ENCODE measurements at regions not wholly inside any gene's neighbourhood (a gene's known extent, or its start where the extent isn't known, plus 50 kb on each side); places are given as distances from the start of the nearest gene placed in this dataset.
"Not testable (repeated sequence)": the region's sequence is repeated elsewhere in the genome, so short reads cannot be mapped to it uniquely, and the experiment has no call there.

GRCh38 chr4:111031001-111031579, 408.2 kb upstream of the PITX2 start:
- DNase-seq (ENCODE audit: low read depth, low spot score), result no peak

- no peak for DNase-seq (ENCODE audit: low read depth, low spot score)
Measured at GRCh38 chr4:111031596-111031995, 408.7 kb upstream of the PITX2 start.

DNA sequence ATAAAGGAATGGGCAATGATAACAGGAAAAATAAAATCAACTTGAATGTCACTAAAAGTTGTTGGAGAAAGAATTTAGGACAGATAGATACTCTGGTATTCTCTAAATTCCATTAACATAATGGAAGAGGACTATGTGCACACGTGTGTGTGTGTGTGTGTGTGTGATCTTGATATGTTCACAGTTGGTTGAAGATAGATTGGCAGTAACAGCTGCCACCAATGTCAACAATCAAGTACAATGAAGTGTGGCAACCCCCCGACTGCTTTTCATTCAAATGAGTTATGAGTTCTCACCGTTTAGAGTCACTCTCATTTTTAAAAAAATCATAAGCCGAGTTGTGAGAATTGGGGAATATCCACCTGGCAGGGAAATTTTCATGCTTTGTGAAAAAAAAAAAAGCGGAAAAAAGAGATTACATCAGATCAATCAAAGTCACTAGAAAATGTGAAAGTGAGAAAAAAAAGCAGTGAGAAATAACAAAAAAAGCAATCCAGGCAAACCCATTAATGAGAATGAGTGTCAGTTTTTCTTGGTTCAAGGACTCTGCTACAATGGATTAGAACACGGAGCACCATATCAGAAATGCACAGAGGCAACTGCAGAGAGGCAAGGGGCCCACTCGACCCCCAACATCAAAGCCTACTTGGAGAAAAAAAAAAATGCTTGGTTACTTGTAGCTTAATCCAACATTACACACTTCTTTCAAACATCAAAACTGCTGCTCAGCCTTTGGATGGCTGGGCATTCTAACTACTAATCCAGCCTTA, 414.9 kb upstream of the PITX2 start:
- no peak for DNase-seq (ENCODE audit: low read depth, low spot score)

DNA sequence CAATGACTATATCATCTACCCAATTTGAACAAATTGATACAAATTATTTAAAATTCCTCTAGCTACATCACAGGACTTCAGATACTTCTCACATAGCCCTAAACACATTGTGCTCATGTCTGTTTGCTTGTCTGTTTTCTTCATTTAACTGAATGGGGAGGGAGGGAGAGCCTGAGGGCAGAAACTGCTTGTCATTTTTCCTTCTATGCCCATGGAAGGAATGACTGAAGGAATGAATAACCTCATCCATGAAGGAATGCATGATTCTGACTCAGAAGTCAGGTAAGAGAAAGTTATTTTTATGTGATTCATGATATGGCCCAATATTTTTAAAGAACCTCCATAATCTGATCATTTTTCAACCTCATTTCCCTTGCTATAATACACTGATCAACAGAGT, 418.0 kb upstream of the PITX2 start:
- no peak for DNase-seq (ENCODE audit: low read depth, low spot score)

DNA sequence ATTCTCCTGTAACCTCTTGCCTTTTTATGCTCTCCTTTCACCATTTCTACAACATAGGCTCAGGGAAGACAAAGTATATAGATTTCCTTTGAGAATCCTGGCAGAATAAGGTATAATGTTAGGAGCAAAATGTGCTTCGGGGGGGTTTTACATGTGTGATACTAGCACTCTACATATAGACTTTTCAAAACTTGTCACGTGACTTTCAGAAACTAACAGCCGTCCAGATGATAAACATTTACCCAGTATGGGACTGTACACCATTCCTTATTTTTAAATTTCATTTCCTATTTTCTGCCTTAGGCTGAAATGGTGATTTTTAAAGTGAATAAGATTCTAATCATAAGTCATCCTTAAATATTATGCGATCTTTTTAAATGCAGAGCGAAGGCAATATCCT, 420.4 kb upstream of the PITX2 start:
- DNase-seq (ENCODE audit: low read depth, low spot score), result no peak

GRCh38 chr4:111045992-111046391, 423.1 kb upstream of the PITX2 start:
- no peak for DNase-seq (ENCODE audit: low read depth, low spot score)

DNA sequence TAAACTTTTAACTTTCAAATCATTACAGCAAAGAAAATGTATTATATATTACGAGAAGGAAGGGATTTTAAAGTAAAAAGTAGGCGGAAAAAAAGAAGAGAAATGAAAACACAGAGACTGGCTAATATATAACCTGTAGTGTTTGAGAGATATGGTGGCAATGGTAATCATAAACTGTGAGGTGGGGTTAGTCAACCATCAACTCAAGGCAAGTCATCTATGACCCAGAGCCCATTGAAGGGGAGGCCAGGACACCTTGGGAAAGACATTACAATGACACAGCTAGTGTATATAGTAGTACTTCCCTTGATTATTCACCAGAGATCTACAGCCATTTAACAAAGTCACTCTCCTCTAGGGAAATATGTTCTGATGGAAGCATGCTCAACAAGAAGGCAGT, 423.9 kb upstream of the PITX2 start:
- no peak for DNase-seq (ENCODE audit: low read depth, low spot score)

GRCh38 chr4:111048316-111048715, 425.4 kb upstream of the PITX2 start:
- no peak for DNase-seq (ENCODE audit: low read depth, low spot score)

GRCh38 chr4:111064342-111064993, 441.6 kb upstream of the PITX2 start:
- peak; percentile 45 for DNase-seq (ENCODE audit: low read depth, low spot score)

- DNase-seq (ENCODE audit: low read depth, low spot score), result no peak
Measured at GRCh38 chr4:111066001-111066400, 443.1 kb upstream of the PITX2 start.

DNA sequence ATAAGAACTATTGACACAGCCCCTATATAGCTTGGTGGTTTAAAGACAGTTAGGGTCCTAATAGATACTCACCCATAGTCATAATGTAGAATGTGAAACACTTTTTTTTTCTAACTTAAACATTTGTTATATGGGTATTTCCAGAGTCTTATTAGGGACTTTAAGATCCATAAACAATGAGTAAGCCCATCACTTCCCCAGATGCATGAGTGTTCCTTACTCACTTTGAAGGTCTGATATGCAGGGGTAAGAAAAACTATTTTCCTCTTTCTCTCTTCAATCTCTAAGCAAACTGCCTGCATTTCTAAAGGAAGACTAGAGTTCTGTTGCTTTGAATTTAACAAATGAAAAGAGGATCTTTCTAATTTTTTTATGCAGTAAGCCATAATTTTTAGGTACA, 443.6 kb upstream of the PITX2 start:
- no peak for DNase-seq (ENCODE audit: low read depth, low spot score)

GRCh38 chr4:111066887-111067286, 444.0 kb upstream of the PITX2 start:
- DNase-seq (ENCODE audit: low read depth, low spot score), result no peak

- no peak for DNase-seq (ENCODE audit: low read depth, low spot score)
Measured at GRCh38 chr4:111068883-111069282, 446.0 kb upstream of the PITX2 start.

DNA sequence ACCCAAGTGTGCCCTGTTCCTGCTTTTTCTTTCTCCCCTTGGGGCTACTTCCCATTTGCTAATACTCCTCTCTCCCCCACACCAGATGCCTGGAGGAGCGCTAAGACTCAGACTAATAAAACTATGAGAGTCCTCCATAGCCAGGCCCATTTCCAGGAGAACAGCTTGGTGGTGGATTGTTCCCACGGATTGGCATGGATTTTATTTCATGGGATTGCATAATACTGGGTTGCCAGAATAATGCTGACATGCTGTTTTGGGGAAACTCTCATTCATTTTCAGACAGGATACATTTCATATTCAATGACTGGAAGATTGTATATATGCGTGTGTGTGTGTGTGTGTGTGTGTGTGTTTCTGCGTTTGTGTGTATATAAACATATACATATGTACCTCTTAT, 447.5 kb upstream of the PITX2 start:
- no peak for DNase-seq (ENCODE audit: low read depth, low spot score)

DNA sequence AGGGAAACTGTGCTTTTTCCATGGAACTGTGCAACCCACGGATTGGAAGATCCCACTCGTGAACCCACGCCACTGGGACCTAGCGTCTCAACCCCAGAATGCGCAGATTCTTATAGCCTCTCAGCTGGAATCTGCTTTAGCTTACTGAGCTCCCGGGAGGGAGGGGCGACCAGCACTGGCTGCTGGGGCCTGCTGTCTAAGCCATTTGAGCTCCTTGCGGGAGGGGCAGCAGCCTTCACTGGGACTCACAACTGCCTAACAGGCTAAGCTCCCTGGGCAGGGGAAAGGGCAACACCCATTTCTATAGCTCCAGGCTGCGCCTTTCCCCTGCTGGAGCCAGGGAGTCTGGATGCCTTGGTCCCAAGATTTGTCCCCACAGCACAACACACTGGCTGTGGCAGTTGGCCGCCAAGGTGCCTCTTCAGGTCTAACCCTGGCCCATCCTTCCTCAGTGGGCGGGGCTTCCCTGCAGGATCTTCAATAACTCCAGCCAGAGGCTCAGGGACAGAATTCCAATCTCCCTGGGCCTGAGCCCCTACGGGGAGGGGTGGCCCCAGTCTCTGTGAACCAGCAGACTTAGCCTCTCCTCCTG, 451.7 kb upstream of the PITX2 start:
- DNase-seq (ENCODE audit: low read depth, low spot score), result no peak

- DNase-seq (ENCODE audit: low read depth, low spot score), result not testable (repeated sequence)
Measured at GRCh38 chr4:111076299-111076698, 453.4 kb upstream of the PITX2 start.

DNA sequence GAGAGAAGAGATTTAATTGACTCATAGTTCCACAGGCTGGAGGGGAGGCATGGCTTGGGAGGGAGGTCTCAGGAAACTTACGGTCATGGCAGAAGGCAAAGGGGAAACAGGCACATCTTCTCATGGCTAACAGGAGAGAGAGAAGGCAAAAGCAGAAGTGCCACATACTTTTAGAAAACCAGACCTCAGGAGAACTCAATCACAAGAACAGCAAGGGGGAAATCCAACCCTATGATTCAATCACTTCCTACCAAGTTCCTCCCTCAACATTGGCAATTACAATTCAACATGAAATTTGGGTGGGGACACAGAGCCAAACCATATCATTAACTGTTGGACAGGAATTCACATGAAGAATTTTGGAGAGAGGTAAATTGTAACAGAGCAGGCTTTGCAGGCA, 485.3 kb upstream of the PITX2 start:
- DNase-seq (ENCODE audit: low read depth, low spot score), result no peak

DNA sequence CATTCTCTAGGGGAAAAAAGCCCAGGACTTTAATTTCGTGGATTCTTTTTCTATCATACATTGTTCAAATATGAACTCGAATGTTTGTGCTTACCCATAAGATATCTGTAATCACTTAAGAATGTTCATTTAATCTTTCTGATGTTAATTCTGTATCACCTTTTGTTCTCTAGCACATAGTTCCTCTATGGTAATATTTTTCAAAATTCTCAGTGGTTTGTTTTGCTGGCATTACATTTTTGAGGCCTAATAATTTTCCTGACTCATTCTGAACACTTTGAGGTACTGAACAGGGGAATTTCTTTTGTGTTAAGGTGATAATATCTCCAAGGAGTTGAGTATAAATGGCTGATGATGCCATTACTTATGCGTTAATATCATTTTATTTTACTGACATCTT, 490.7 kb upstream of the PITX2 start:
- DNase-seq (ENCODE audit: low read depth, low spot score), result no peak

DNA sequence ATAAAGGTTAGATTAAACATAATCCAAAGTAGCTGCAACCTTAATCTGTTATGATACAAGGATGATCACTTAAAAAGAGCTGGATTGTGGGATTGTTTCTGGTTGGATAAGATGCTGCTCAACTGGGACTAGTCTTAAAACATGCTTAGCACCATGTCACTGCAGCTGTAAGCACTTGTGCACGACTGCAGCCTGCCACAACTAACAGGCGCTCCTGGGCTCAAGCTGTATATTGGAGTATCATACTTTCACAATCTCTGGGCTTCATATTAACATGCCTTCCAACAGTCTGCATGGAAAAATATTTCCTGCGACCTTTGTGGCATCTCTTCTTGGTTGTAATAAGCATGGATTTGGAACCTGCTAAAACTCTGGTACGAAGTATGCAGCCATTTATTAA, 493.0 kb upstream of the PITX2 start:
- DNase-seq (ENCODE audit: low read depth, low spot score), result no peak

DNA sequence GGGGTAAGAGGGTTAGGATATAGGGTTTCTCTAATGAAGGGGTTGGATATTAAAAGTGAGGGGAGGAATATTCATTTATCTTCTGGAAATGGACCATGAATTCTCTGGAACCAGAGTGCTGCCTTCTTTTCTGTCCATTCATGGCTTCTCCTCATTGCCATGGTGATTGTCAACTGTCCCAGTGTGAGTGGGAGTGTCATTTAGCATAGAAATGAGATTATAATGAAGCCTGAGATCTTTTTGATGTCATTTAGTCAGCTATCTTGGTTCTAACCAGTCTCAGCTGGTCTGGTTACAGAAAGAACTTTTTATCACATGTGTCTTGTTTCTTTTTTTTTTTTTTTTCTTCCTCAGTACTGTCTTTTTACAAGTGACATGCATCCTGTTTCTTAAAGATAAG, 497.3 kb upstream of the PITX2 start:
- DNase-seq (ENCODE audit: low read depth, low spot score), result no peak

- DNase-seq (ENCODE audit: low read depth, low spot score), result no peak
Measured at GRCh38 chr4:111126340-111126739, 503.5 kb upstream of the PITX2 start.

- no peak for DNase-seq (ENCODE audit: low read depth, low spot score)
Measured at GRCh38 chr4:111127841-111128240, 505.0 kb upstream of the PITX2 start.

- no peak for DNase-seq (ENCODE audit: low read depth, low spot score)
Measured at GRCh38 chr4:111128327-111128726, 505.4 kb upstream of the PITX2 start.

Measured in iPS DF 19.7 (cell line).